Hepatocyte (in vitro differentiated cells): ENCODE measurements at regions not wholly inside any gene's neighbourhood (a gene's known extent, or its start where the extent isn't known, plus 50 kb on each side); places are given as distances from the start of the nearest gene placed in this dataset.

Experiments used
- DNase-seq: peaks from one replicate; pipeline ENCODE4 v3.0.0-alpha.2; 2016; ENCODE audit warnings: low spot score
- H2AFZ ChIP-seq: fragments of 200-600 bp; sonication (generic); 2 replicates; pipeline ENCODE4 v1.6.0; 2016; ENCODE audit warnings: antibody characterized with exemption, mild to moderate bottlenecking
- H3K27ac ChIP-seq: fragments of 200-600 bp; sonication (generic); 2 replicates; pipeline ENCODE4 v1.5.1; 2016; ENCODE audit warnings: mild to moderate bottlenecking
- H3K27me3 ChIP-seq: fragments of 200-600 bp; sonication (generic); 2 replicates; pipeline ENCODE4 v1.6.1; 2016
- H3K36me3 ChIP-seq: fragments of 200-600 bp; sonication (generic); replicated peaks from 2 replicates; pipeline ENCODE4 v1.5.1; 2016; ENCODE audit warnings: low read depth; ENCODE audit not compliant: insufficient read depth
- H3K4me1 ChIP-seq: fragments of 200-600 bp; sonication (generic); 2 replicates; pipeline ENCODE4 v1.5.1; 2016; ENCODE audit warnings: mild to moderate bottlenecking, moderate library complexity; ENCODE audit not compliant: insufficient read depth
- H3K4me2 ChIP-seq: fragments of 200-600 bp; sonication (generic); 2 replicates; pipeline ENCODE4 v1.6.0; 2016
- H3K4me3 ChIP-seq: fragments of 200-600 bp; sonication (generic); 2 replicates; pipeline ENCODE4 v1.5.1; 2016; ENCODE audit warnings: mild to moderate bottlenecking
- H3K79me2 ChIP-seq: fragments of 200-600 bp; sonication (generic); 2 replicates; pipeline ENCODE4 v1.6.0; 2017; ENCODE audit warnings: mild to moderate bottlenecking
- H3K9me2 ChIP-seq: fragments of 200-600 bp; sonication (generic); replicated peaks from 2 replicates; pipeline ENCODE4 v1.6.0; 2017; ENCODE audit warnings: mild to moderate bottlenecking; ENCODE audit not compliant: insufficient read depth
- H3K9me3 ChIP-seq: fragments of 200-600 bp; sonication (generic); 2 replicates; pipeline ENCODE4 v1.5.1; 2016; ENCODE audit warnings: low read depth, mild to moderate bottlenecking
- H4K20me1 ChIP-seq: fragments of 200-600 bp; sonication (generic); 2 replicates; pipeline ENCODE4 v1.6.0; 2016; ENCODE audit warnings: mild to moderate bottlenecking; ENCODE audit not compliant: insufficient read depth, poor library complexity, severe bottlenecking
- EZH2 ChIP-seq: fragments of 200-600 bp; sonication (generic); IDR thresholded peaks from 2 replicates; pipeline ENCODE4 v1.6.1; 2016; ENCODE audit warnings: antibody characterized with exemption, mild to moderate bottlenecking, borderline replicate concordance
- EZH2phosphoT487 ChIP-seq: fragments of 200-600 bp; sonication (generic); IDR thresholded peaks from one replicate; pipeline ENCODE4 v1.6.1; 2018; ENCODE audit warnings: antibody characterized with exemption, mild to moderate bottlenecking, low read depth, moderate library complexity; ENCODE audit not compliant: unreplicated experiment, severe bottlenecking
- WGBS: methylation state at CpG from one replicate; pipeline ENCODE4 v1.1.6; 2016; ENCODE audit warnings: low lambda C conversion rate; ENCODE audit errors: missing lambda C conversion rate; 5-methylcytosine and 5-hydroxymethylcytosine counted together
- TF ChIP-seq, protein P1 (sequence below): fragments of 200-600 bp; sonication (generic); IDR thresholded peaks from 2 replicates; pipeline ENCODE4 v1.5.1; 2016; ENCODE audit warnings: antibody characterized with exemption, mild to moderate bottlenecking; ENCODE audit not compliant: poor library complexity

DNA sequence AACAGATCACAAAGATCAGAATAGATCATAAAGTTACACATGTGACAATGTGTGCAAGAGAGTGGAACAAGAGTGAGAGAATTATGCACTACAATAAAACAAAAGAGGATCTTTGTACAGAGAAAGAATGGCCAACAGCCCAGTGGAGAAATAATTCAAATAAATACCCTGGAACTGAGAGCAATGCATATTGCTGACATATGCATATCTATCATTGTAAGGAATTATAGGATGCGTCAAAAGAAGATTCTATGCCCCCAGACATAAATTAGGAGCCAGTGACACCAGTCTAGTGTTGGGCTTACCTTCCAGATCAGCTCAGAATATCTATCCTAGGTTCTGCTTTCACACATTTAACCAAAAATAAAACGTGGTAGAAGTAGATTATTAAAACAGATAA is 320.1 kb upstream of the VCX start:
- H3K36me3 ChIP-seq, result no peaks in the 10 kb centered on the region
- no peak for DNase-seq
- no peaks in the 10 kb centered on the region for H3K9me2 ChIP-seq
- WGBS, result 57% methylated on average over 2 of the region's 2 CpGs
- H3K27ac ChIP-seq, result no peak overlapping the region
- H3K79me2 ChIP-seq, result no peaks in the 10 kb centered on the region
- H3K4me2 ChIP-seq, result no peak overlapping the region
- H3K27me3 ChIP-seq, result no peaks in the 10 kb centered on the region
- H3K9me3 ChIP-seq, result no peaks in the 10 kb centered on the region
- no peak overlapping the region for H2AFZ ChIP-seq
- TF ChIP-seq, protein P1, sequence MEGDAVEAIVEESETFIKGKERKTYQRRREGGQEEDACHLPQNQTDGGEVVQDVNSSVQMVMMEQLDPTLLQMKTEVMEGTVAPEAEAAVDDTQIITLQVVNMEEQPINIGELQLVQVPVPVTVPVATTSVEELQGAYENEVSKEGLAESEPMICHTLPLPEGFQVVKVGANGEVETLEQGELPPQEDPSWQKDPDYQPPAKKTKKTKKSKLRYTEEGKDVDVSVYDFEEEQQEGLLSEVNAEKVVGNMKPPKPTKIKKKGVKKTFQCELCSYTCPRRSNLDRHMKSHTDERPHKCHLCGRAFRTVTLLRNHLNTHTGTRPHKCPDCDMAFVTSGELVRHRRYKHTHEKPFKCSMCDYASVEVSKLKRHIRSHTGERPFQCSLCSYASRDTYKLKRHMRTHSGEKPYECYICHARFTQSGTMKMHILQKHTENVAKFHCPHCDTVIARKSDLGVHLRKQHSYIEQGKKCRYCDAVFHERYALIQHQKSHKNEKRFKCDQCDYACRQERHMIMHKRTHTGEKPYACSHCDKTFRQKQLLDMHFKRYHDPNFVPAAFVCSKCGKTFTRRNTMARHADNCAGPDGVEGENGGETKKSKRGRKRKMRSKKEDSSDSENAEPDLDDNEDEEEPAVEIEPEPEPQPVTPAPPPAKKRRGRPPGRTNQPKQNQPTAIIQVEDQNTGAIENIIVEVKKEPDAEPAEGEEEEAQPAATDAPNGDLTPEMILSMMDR, result no peak
- TF ChIP-seq EZH2 (no peak), EZH2phosphoT487 (no peak)
- H4K20me1 ChIP-seq, result no peaks in the 10 kb centered on the region
- no peak overlapping the region for H3K4me3 ChIP-seq
- no peaks in the 10 kb centered on the region for H3K4me1 ChIP-seq

DNA sequence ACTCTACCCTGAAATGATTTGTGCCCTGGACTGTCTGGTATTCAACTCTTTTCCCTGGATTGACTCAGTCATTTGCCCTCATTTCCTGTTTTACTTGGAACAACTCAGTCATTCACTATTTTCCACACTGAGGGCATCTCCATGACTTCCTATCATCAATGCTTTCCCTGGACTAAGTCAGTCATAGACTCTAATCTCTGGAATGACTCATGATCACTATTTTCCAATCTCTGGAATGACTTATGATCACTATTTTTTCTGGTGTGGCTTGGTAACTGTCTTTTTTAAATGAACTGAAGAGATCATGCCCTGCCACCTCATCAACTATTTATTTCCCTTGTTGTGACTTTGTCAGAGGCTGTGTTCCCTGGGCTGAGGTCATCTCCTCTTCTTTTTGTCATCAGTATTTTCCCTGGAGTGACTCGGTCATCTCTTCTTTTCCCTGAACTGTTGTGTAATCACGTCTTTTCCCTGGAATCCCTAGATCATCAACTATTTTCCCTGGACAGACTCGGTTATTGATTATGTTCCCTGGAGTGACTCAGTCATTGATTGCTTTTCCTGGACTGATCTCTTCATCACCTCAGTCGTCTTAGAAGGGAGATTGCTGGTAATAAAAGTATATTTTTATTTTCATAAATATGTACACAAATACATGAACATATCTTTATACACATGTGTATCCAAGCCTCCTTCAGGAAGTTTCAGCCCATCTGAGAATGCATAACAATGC is 327.1 kb upstream of the VCX start:
- Histone ChIP-seq H2AFZ (no peak overlapping the region), H3K79me2 (no peaks in the 10 kb centered on the region), H3K9me3 (no peaks in the 10 kb centered on the region), H3K27ac (no peak overlapping the region), H3K27me3 (no peaks in the 10 kb centered on the region), H4K20me1 (no peaks in the 10 kb centered on the region), H3K4me2 (no peak overlapping the region), H3K4me3 (no peak overlapping the region), H3K36me3 (no peaks in the 10 kb centered on the region), H3K9me2 (no peaks in the 10 kb centered on the region), H3K4me1 (no peaks in the 10 kb centered on the region)
- WGBS, result 59% methylated on average over 4 of the region's 4 CpGs
- TF ChIP-seq EZH2phosphoT487, result no peak
- no peak for TF ChIP-seq EZH2
- TF ChIP-seq, protein P1, result no peak
- DNase-seq, result no peak

DNA sequence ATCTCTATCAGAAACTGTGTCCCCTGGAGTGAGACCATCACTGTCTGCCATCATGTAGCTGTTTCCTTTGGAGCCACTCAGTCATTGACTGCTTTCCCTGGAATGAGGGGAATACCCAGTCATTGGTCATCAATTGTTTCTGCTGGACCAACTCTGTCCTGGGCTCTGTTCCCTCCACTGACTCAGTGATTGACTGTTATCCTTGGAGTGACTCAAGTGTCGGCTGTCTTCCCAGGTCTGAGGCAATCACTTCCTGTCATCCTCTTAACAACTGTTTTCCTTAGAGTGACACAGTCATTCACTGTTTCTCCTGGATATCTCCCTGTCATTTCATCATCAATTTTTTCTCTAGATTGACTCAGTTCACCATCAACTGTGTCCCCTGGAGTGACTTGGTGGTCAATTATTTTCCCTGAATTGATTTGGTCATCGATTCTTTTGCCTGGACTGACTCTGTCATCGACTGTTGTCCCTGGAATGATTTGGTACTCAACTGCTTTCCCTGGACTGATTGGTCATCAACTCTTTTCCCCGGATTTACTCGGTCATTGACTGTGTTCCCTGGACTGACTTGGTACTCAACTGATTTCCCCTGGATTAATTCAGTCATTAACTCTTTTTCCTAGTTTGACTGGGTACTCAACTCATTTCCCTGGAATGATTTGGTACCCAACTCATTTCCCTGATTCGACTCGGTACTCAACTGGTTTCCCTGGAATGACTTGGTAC is 327.9 kb upstream of the VCX start:
- H4K20me1 ChIP-seq, result no peaks in the 10 kb centered on the region
- no peaks in the 10 kb centered on the region for H3K27me3 ChIP-seq
- H3K27ac ChIP-seq, result no peak overlapping the region
- no peak for DNase-seq
- H3K4me1 ChIP-seq, result no peaks in the 10 kb centered on the region
- WGBS, result 72% methylated on average over 7 of the region's 7 CpGs
- no peak overlapping the region for H3K4me2 ChIP-seq
- no peaks in the 10 kb centered on the region for H3K9me3 ChIP-seq
- H3K36me3 ChIP-seq, result no peaks in the 10 kb centered on the region
- TF ChIP-seq, protein P1, result no peak
- H2AFZ ChIP-seq, result no peak overlapping the region
- no peaks in the 10 kb centered on the region for H3K79me2 ChIP-seq
- H3K9me2 ChIP-seq, result no peaks in the 10 kb centered on the region
- H3K4me3 ChIP-seq, result no peak overlapping the region
